ENCODE measurements at regions not wholly inside any gene's neighbourhood (a gene's known extent, or its start where the extent isn't known, plus 50 kb on each side); places are given as distances from the start of the nearest gene placed in this dataset.

- DNase-seq (ENCODE audit: low spot score) = no peak
These were observed 152.9 kb upstream of the NFIB start for GRCh38 chr9:14466828-14467227.

DNA sequence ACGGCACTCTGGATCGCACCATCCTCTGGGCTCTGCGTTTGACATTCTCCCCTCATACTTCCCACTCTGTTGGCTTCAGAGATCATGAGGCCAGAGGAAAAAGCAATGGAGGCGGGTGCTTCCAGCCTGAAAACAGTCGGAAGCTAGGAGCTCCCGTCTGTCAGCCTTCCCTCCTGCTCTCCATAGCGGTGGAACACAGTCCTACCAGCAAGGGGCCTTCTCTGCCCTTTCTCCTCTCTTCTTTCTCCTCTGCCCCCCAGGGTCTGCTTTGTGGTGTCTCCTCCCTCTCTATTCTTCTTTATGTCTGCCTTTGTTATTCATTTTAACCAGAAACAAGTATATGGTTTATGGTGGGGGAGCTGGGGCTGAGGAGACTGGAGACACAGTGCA, 152.5 kb upstream of the NFIB start:
- DNase-seq (ENCODE audit: low spot score) = no peak

DNA sequence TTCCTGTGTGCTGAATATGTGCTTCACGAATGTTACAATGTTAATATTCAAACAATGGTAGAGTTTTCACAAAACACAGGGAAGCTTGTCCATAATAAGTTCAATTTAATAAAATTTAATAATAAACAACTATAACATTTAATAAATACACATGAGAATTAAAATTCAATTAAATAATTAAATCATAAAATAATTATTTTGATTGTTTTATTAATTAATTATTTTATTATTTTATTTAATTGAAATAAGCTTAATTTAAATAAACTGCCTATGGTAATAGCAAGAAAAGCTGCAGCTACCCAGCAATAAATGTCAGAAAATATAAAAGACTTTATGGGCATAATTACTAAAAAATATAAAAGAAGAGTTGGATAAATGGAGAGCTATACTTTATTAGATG, 149.0 kb upstream of the NFIB start:
- no peak for DNase-seq (ENCODE audit: low spot score)

DNA sequence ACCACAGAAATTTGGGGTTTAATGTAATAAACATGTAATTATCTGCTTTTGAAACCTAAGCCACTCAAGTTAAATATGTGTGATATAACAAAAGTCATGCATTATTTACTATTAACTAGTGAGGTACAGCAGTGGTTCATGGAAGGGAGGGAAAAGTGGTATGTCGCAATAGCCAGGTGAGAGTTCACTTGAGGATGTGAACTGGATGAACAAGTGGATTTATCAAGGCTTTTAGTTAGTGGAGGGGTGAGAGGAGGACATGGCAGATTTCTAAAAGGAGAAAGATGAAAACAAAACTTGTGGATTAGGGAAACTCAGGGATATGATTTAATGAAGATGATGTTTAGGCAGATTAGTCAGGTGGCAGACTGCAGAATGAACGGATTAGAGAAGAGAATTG, 141.3 kb upstream of the NFIB start:
- no peak for DNase-seq (ENCODE audit: low spot score)

DNA sequence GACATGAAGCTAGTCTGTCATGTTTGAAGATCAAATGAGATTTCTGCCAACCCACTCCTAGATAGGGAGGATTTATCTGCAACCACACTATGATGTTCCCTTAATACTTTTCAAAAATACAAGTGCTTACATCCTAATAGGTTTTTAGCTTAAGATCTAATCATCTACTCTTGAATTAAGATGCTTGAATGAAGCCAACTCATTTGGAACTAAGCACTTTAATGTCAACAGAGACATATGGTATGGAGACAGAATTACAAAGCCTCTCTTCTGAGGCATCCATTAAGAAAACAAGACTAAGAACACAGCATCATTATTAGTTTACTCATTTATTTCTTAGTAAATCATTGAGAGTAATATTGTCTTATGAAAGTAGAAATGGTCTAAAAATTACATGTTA, 139.3 kb upstream of the NFIB start:
- no peak for DNase-seq (ENCODE audit: low spot score)

GRCh38 chr9:14452539-14452938, 138.6 kb upstream of the NFIB start:
- DNase-seq (ENCODE audit: low spot score) = no peak

DNA sequence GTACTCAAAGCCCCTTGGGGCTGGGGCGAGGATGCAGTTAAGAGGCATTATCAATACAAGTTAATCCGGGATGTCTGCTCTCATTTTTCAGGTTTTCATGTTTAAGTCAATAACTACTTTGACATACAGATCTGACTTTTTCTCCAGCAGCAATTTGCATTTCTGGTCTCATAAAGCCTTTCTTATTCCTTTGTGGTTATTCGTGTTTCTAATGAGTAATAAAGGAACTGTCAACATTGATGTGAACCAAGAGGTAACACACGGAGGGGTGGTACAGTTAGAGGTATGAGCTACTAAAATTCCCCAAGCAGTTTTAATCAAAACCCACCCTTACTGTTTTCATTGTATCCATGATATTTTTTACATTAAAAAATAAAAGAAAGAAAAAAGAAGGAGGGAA, 138.0 kb upstream of the NFIB start:
- no peak for DNase-seq (ENCODE audit: low spot score)

- no peak for DNase-seq (ENCODE audit: low spot score)
These were observed 133.2 kb upstream of the NFIB start for GRCh38 chr9:14447103-14447502.

DNA sequence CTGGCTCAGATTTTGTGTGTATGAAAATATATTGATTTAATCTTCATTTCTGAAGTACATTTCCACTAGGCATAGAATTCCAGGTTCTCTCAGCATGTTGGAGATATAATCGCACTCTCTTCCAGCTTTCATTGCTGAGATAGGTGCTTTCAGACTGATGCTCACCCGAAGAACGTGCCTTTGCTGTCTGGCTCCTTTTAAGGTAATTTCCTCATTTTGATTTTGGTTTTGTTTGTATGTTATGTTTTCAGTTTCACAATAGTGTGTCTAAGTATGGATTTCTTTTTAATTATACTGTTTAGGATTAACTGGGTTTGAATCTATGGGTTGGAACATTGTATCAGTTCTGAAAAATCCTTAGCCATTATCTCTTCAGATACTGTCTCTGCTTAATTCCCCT, 132.0 kb upstream of the NFIB start:
- DNase-seq (ENCODE audit: low spot score) = no peak

DNA sequence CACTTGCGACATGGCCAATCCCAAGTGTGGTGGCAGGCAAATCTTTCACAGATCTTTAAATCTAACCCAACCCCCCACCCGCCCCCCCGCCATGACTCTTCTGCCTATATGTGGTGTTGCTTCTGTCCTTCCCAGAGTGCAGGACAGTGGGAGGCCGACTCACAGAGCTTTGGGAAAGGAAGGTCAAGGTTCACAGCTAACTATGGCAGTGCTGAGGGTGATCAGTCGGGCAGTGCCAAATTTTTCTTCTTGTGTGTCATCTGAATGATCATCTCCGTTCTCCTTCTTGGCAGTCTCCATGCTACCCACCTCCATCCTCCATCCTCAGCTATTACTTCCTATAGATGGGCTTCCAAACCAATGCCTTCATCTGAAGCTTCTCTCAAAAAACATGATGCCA, 129.0 kb upstream of the NFIB start:
- no peak for DNase-seq (ENCODE audit: low spot score)

DNA sequence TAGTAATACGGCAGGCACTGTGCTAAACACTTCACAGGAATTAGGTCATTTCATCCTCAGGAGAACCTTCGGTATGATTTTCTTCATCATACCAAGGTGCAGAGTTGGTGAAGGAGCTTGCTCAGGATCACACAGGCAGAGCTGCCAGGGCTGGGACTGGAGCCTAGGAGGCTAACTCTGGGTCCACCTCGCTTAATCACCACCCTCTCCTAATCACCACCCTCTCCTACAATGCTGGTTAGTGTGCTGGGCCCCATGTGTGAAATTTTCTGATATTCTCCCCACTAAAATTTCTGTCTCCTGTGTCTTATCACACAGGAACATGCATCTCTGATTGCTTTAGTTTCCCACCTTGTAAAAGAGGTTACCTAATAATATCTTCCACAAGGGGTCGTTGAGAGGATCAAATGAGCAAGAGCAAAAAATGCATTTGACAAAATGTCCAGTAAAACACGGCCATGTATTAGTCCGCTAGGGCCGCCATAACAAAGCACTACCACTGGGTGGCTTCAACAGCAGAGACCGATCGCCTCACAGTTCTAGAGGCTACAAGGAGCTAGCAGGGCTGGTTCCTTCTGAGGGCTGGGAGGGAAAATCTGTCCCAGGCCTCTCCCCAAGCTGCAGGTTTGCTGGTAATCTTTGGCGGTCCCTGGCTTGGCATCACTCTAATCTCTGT, 128.2 kb upstream of the NFIB start:
- DNase-seq (ENCODE audit: low spot score) = peak; percentile 8

DNA sequence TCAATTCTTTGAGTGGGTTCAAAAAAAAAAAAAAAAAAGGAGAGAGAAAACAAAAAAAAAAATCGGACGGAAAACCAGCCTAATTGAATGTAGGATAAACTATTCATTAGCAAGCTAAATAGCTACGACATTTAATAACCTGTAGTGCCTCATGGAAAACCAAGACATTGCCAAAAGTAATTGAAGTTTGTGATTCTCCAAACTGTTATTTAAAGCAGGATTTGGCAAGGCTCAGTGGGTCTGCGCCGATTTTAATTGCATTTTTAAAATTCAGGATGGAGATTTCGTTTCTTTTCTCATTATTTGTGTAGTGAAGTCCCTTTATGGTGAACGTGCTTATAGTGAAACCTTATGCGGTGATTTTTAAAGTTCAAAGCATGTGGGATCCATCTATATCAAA, 127.2 kb upstream of the NFIB start:
- DNase-seq (ENCODE audit: low spot score) = no peak

- DNase-seq (ENCODE audit: low spot score) = no peak
These were observed 126.1 kb upstream of the NFIB start for GRCh38 chr9:14440062-14440461.

- no peak for DNase-seq (ENCODE audit: low spot score)
These were observed 125.6 kb upstream of the NFIB start for GRCh38 chr9:14439555-14439954.

- DNase-seq (ENCODE audit: low spot score) = no peak
These were observed 124.5 kb upstream of the NFIB start for GRCh38 chr9:14438232-14439021.

GRCh38 chr9:14437354-14438231, 123.7 kb upstream of the NFIB start:
- no peak for DNase-seq (ENCODE audit: low spot score)

DNA sequence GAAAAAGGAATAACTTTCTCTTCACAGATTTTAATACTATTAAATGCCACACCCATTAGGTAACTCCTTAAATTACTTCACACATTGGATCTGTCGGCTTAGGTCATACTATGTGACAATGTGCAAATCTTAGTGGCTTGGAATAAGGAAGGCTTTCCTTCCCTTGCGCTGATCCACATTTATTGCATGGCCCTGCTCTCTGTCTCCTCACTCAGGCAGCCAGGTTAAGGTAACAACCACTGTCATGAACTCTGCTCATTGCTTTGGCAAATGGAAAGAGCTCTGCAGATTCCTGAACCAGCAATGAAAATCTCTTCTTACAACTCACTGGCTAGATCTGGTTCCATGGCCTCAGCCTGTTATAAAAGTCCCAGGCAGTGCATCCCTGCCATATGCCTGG, 121.9 kb upstream of the NFIB start:
- no peak for DNase-seq (ENCODE audit: low spot score)

GRCh38 chr9:14434971-14435718, 121.2 kb upstream of the NFIB start:
- no peak for DNase-seq (ENCODE audit: low spot score)

DNA sequence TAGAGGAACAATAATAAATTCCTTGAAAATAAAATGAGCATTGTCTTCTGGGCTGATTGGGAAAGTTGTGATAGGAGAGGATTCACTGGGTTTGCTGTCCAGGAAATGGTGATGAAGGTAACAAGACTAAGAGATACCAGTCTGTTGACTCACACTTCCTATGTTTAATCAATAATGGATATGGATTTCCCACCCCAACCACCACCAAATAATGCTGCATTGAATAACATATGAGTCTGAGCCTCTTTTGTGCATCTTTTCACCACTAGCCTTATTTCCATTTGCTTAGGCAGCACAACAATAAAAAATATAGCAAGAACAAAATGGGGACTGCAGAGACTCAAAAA, 120.2 kb upstream of the NFIB start:
- DNase-seq (ENCODE audit: low spot score) = no peak

DNA sequence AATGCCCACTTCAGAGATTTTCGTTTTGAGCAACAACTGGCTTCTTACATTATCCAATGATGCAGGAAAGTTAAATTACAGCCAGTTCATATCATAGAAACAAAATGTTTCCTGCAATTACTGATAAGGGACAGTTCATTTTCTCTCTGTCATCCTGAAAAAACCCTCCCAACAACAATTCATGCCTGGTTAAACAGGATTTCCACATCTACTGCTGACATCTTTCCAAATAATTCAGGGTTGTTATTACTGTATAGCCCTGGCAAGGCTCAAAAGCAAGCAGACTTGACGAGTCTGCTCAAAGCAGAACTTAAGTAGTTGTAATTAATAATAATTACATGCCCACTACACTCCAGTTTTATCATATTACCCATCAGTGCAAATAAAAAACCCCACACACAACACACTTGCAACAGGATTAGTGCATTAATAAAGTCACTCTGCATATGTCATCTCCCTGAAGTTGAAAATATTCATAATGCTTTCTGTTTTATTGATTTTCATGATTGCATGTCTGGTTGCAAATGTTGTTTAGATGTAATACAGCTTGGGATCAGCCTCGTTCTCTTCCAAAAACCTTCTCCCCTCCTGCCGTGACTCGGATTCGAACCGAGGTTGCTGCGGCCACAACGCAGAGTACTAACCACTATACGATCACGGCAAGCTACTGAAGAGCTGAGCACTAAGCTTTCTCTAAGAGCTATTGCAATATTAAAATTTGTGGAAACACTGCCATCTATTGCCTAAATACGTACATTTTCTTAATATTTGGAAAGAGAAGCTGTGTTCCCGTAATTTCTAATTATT, 119.6 kb upstream of the NFIB start:
- peak; percentile 45 for DNase-seq (ENCODE audit: low spot score)

GRCh38 chr9:14432666-14433350, 118.9 kb upstream of the NFIB start:
- no peak for DNase-seq (ENCODE audit: low spot score)

Measured in AG08395 (cell line).